Body of pancreas (tissue), 4 donors: ENCODE measurements at regions not wholly inside any gene's neighbourhood (a gene's known extent, or its start where the extent isn't known, plus 50 kb on each side); places are given as distances from the start of the nearest gene placed in this dataset.
A peak's percentile ranks its signal among the peaks of the same experiment; 100 is the strongest.

Source experiments
- ATAC-seq: fragments of 150-250 bp; one replicate; pipeline ENCODE4 v1.9.1; 2016
- DNase-seq, 4 donors: peaks; one replicate each; pipeline ENCODE4 v3.0.0-alpha.2; 2019
- H3K27ac ChIP-seq, 4 donors: fragments of 200-600 bp; sonication (generic); 1 replicate in 3 of 4; 2 replicates in 1 of 4; pipeline versions ENCODE4 v1.5.1 to v1.6.1; 2016 to 2019; ENCODE audit warnings: mild to moderate bottlenecking in 1 of 4, mixed read lengths in 1 of 4, moderate library complexity in 1 of 4
- H3K27me3 ChIP-seq, 2 donors: fragments of 200-600 bp; sonication (generic); one replicate each; pipeline ENCODE4 v1.6.0; 2016; ENCODE audit warnings: mild to moderate bottlenecking in 1 of 2
- H3K36me3 ChIP-seq, 2 donors: fragments of 200-600 bp; sonication (generic); replicated peaks in 1 of 2; 2 replicates each; pipeline ENCODE4 v1.5.1; 2016; ENCODE audit warnings: low read depth in 2 of 2; ENCODE audit not compliant: insufficient read depth in 1 of 2
- H3K4me1 ChIP-seq: fragments of 200-600 bp; sonication (generic); one replicate; pipeline ENCODE4 v1.6.0; 2016
- H3K4me3 ChIP-seq, 2 donors: fragments of 200-600 bp; sonication (generic); 1 replicate in 1 of 2; 2 replicates in 1 of 2; pipeline ENCODE4 v1.5.1; 2016 to 2019
- H3K9me3 ChIP-seq, 3 donors: fragments of 200-600 bp; sonication (generic); 1 replicate in 2 of 3; 2 replicates in 1 of 3; pipeline ENCODE4 v1.5.1; 2016
- CTCF ChIP-seq, 7 experiments: fragments of 450-650 bp in 4 of 7; fragments of 200-600 bp in 3 of 7; sonication (generic) in 3 of 7; IDR thresholded peaks; one replicate each; pipeline ENCODE4 v1.5.1; 2016 to 2019; ENCODE audit warnings: antibody characterized with exemption in 7 of 7
- POLR2A ChIP-seq, 3 donors: fragments of 450-650 bp; IDR thresholded peaks; one replicate each; pipeline ENCODE4 v1.6.1; 2016; ENCODE audit warnings: antibody characterized with exemption in 3 of 3, mild to moderate bottlenecking in 2 of 3
- WGBS, 2 donors: methylation state at CpG; one replicate each; pipeline ENCODE4 v1.1.5; 2017; 5-methylcytosine and 5-hydroxymethylcytosine counted together
- intact Hi-C: fragments of 100-400 bp; cut with DNase I; formaldehyde crosslinking; loops from one replicate; pipeline ENCODE4 v1.15.1; 2023

- Histone ChIP-seq H3K4me1 (peaks cover 23% of the 10 kb centered on the region), H3K36me3 (no peaks in the 10 kb centered on the region), H3K4me3 (no peak overlapping the region), H3K27ac (peak overlapping the region in 2 of 4 donors; percentile 4 to 14), H3K27me3 (no peaks in the 10 kb centered on the region), H3K9me3 (no peaks in the 10 kb centered on the region)
- peak in 2 of 4 donors; percentile 13 for DNase-seq
- TF ChIP-seq POLR2A (IDR thresholded peaks at IDR 0.05) (no peak), CTCF (IDR thresholded peaks at IDR 0.05) (no peak)
- ATAC-seq, result peak; percentile 47
- intact Hi-C loops, result no loop called here
- 55 to 56% methylated on average over 4 of the region's 4 CpGs for WGBS, 2 donors
These were observed 194.4 kb downstream of the MAP2K6 start for GRCh38 chr17:69608808-69609472.

GRCh38 chr17:69609473-69610305, 195.2 kb downstream of the MAP2K6 start:
- Histone ChIP-seq H3K27me3 (no peaks in the 10 kb centered on the region), H3K4me3 (no peak overlapping the region), H3K27ac (peak overlapping the region in 1 of 4 donors; percentile 4), H3K9me3 (no peaks in the 10 kb centered on the region), H3K4me1 (peaks cover 23% of the 10 kb centered on the region), H3K36me3 (no peaks in the 10 kb centered on the region)
- intact Hi-C loops, result no loop called here
- 57 to 58% methylated on average over 6 of the region's 6 CpGs for WGBS, 2 donors
- no peak for ATAC-seq
- peak in 1 of 4 donors; percentile 18 for DNase-seq
- no peak for TF ChIP-seq POLR2A (IDR thresholded peaks at IDR 0.05)
- TF ChIP-seq CTCF (IDR thresholded peaks at IDR 0.05), result peak; percentile 17 to 56 (median 44)

- TF ChIP-seq CTCF (IDR thresholded peaks at IDR 0.05), result no peak
- TF ChIP-seq POLR2A (IDR thresholded peaks at IDR 0.05), result no peak
- no peaks in the 10 kb centered on the region for H3K36me3 ChIP-seq
- H3K27ac ChIP-seq, result no peak overlapping the region
- no peaks in the 10 kb centered on the region for H3K27me3 ChIP-seq
- DNase-seq (no peak), ATAC-seq (no peak)
- no peak overlapping the region for H3K4me3 ChIP-seq
- intact Hi-C loops, result no loop called here
- 44 to 63% methylated on average over 1 of the region's 1 CpG for WGBS, 2 donors
- H3K9me3 ChIP-seq, result no peaks in the 10 kb centered on the region
- H3K4me1 ChIP-seq, result no peaks in the 10 kb centered on the region
These were observed 205.9 kb downstream of the MAP2K6 start for GRCh38 chr17:69620363-69620762.

GRCh38 chr17:69625474-69625873, 211.0 kb downstream of the MAP2K6 start:
- no peaks in the 10 kb centered on the region for H3K9me3 ChIP-seq
- TF ChIP-seq CTCF (IDR thresholded peaks at IDR 0.05) (no peak), POLR2A (IDR thresholded peaks at IDR 0.05) (no peak)
- no peaks in the 10 kb centered on the region for H3K4me1 ChIP-seq
- no peaks in the 10 kb centered on the region for H3K27me3 ChIP-seq
- DNase-seq (no peak), ATAC-seq (no peak)
- no peaks in the 10 kb centered on the region for H3K36me3 ChIP-seq
- intact Hi-C loops, result no loop called here
- H3K4me3 ChIP-seq, result no peak overlapping the region
- H3K27ac ChIP-seq, result no peak overlapping the region
- 56 to 67% methylated on average over 2 of the region's 2 CpGs for WGBS, 2 donors
